ENCODE measurements at regions not wholly inside any gene's neighbourhood (a gene's known extent, or its start where the extent isn't known, plus 50 kb on each side); places are given as distances from the start of the nearest gene placed in this dataset.

- ATAC-seq (ENCODE audit: low FRiP score in 2 of 2) = no peak
- TF ChIP-seq POLR2AphosphoS5 (IDR thresholded peaks at IDR 0.05) = no peak
- TF ChIP-seq EP300 (IDR thresholded peaks at IDR 0.05) = no peak
- no peak for TF ChIP-seq CTCF (IDR thresholded peaks at IDR 0.05)
- TF ChIP-seq POLR2A (IDR thresholded peaks at IDR 0.05) = no peak
- no peak for DNase-seq
- H3K27ac ChIP-seq = no peak overlapping the region
- 97 to 98% methylated on average over 2 of the region's 2 CpGs for WGBS, 2 donors
- no peak overlapping the region for H3K4me3 ChIP-seq
- H3K27me3 ChIP-seq = no peaks in the 10 kb centered on the region
- no peaks in the 10 kb centered on the region for H3K4me1 ChIP-seq
- H3K9me3 ChIP-seq = no peaks in the 10 kb centered on the region
- H3K36me3 ChIP-seq = no peaks in the 10 kb centered on the region
Observed at GRCh38 chr11:11728386-11728785, 106.6 kb upstream of the GALNT18 start.

- 75 to 92% methylated on average over 5 of the region's 5 CpGs for whole genome bisulfite sequencing, 2 donors
Observed at GRCh38 chr11:11725438-11725837, 103.6 kb upstream of the GALNT18 start.

GRCh38 chr11:11724994-11725393 is 103.2 kb upstream of the GALNT18 start:
- 89 to 93% methylated on average over 2 of the region's 2 CpGs for WGBS, 2 donors
- no peak for DNase-seq
- H3K4me1 ChIP-seq = no peaks in the 10 kb centered on the region
- no peak for ATAC-seq (ENCODE audit: low FRiP score in 2 of 2)
- H3K9me3 ChIP-seq = no peaks in the 10 kb centered on the region
- H3K27ac ChIP-seq = no peak overlapping the region
- H3K36me3 ChIP-seq = no peaks in the 10 kb centered on the region
- TF ChIP-seq CTCF (IDR thresholded peaks at IDR 0.05) = no peak
- H3K27me3 ChIP-seq = no peaks in the 10 kb centered on the region
- no peak overlapping the region for H3K4me3 ChIP-seq

More at GRCh38 chr11:11725438-11725837, 103.6 kb upstream of the GALNT18 start:
- no peak overlapping the region for H3K4me3 ChIP-seq
- TF ChIP-seq POLR2AphosphoS5 (IDR thresholded peaks at IDR 0.05) = no peak
- TF ChIP-seq EP300 (IDR thresholded peaks at IDR 0.05) = no peak
- no peak for TF ChIP-seq CTCF (IDR thresholded peaks at IDR 0.05)
- TF ChIP-seq POLR2A (IDR thresholded peaks at IDR 0.05) = no peak
- no peaks in the 10 kb centered on the region for H3K36me3 ChIP-seq
- no peak for ATAC-seq (ENCODE audit: low FRiP score in 2 of 2)
- no peaks in the 10 kb centered on the region for H3K4me1 ChIP-seq
- H3K27me3 ChIP-seq = no peaks in the 10 kb centered on the region
- H3K27ac ChIP-seq = no peak overlapping the region
- no peaks in the 10 kb centered on the region for H3K9me3 ChIP-seq
- no peak for DNase-seq

- Histone ChIP-seq H3K4me1 (no peaks in the 10 kb centered on the region), H3K27me3 (no peaks in the 10 kb centered on the region), H3K9me3 (no peaks in the 10 kb centered on the region), H3K4me3 (no peak overlapping the region), H3K36me3 (no peaks in the 10 kb centered on the region), H3K27ac (no peak overlapping the region)
- 57 to 87% methylated on average over 3 of the region's 3 CpGs for WGBS, 2 donors
- DNase-seq = no peak
- ATAC-seq (ENCODE audit: low FRiP score in 2 of 2) = no peak
- TF ChIP-seq EP300 (IDR thresholded peaks at IDR 0.05) (no peak), POLR2AphosphoS5 (IDR thresholded peaks at IDR 0.05) (no peak), CTCF (IDR thresholded peaks at IDR 0.05) (no peak), POLR2A (IDR thresholded peaks at IDR 0.05) (no peak)
Observed at GRCh38 chr11:11722861-11723260, 101.1 kb upstream of the GALNT18 start.

GRCh38 chr11:11722246-11722645 is 100.4 kb upstream of the GALNT18 start:
- H3K4me1 ChIP-seq = no peaks in the 10 kb centered on the region
- no peak overlapping the region for H3K27ac ChIP-seq
- ATAC-seq (ENCODE audit: low FRiP score in 2 of 2) = no peak
- H3K4me3 ChIP-seq = no peak overlapping the region
- 93 to 98% methylated on average over 3 of the region's 3 CpGs for WGBS, 2 donors
- no peak for DNase-seq
- TF ChIP-seq POLR2A (IDR thresholded peaks at IDR 0.05) (no peak), CTCF (IDR thresholded peaks at IDR 0.05) (no peak), EP300 (IDR thresholded peaks at IDR 0.05) (no peak), POLR2AphosphoS5 (IDR thresholded peaks at IDR 0.05) (no peak)
- no peaks in the 10 kb centered on the region for H3K27me3 ChIP-seq
- H3K36me3 ChIP-seq = no peaks in the 10 kb centered on the region
- H3K9me3 ChIP-seq = peaks cover 0 to under 1% (median 0%) of the 10 kb centered on the region in 4 donors
